Endothelial cell of umbilical vein (primary cell): ENCODE measurements at regions not wholly inside any gene's neighbourhood (a gene's known extent, or its start where the extent isn't known, plus 50 kb on each side); places are given as distances from the start of the nearest gene placed in this dataset.

Source experiments
- BruUV-seq: library from RNA; stranded (reverse); fragments of 400-500 nt; replicated peaks from 2 replicates; lab custom pipeline; 2021; lab: Mats Ljungman, UMichigan
- CTCF ChIA-PET: fragments of 300-600, 350-600 bp; sonication (Branson Sonifier 250); formaldehyde crosslinking; loops from one replicate; lab custom pipeline; 2021; ENCODE audit warnings: antibody characterized with exemption, inconsistent platforms; lab: Charles Lee
- POLR2A ChIA-PET: fragments of 300-600, 350-600 bp; sonication (Branson Sonifier 250); formaldehyde crosslinking; loops from one replicate; lab custom pipeline; 2021; ENCODE audit warnings: antibody characterized with exemption, inconsistent platforms; lab: Charles Lee
- DNase-seq: peaks from one replicate; pipeline ENCODE4 v3.0.0-alpha.2; 2011; ENCODE audit warnings: low read depth, low spot score
- FAIRE-seq: peaks from 2 replicates; lab custom pipeline; 2011; peaks lifted over from hg19 to GRCh38; lab: Jason Lieb, UNC
- H2AFZ ChIP-seq: 2 replicates; pipeline ENCODE4 v1.6.0; 2012; ENCODE audit warnings: low read depth, low read length, control low read depth, inconsistent platforms
- H3K27ac ChIP-seq: 2 replicates; pipeline ENCODE4 v1.5.1; 2011; ENCODE audit warnings: low read depth, mild to moderate bottlenecking, control low read depth, low read length, moderate library complexity; ENCODE audit not compliant: insufficient read depth
- H3K27me3 ChIP-seq, 2 experiments: 2 replicates each; pipeline versions ENCODE4 v1.6.0 to v1.6.1; 2011; ENCODE audit warnings: low read length in 2 of 2, mixed read lengths in 1 of 2; ENCODE audit not compliant: control insufficient read depth in 2 of 2, insufficient read depth in 2 of 2
- H3K36me3 ChIP-seq, 2 experiments: 2 replicates in 1 of 2; 3 replicates in 1 of 2; pipeline ENCODE4 v1.5.1; 2011; ENCODE audit warnings: low read length in 2 of 2, mild to moderate bottlenecking in 1 of 2, moderate library complexity in 1 of 2; ENCODE audit not compliant: control insufficient read depth in 2 of 2, insufficient read depth in 2 of 2; ENCODE audit errors: extremely low read depth in 1 of 2
- H3K4me1 ChIP-seq: 3 replicates; pipeline ENCODE4 v1.5.1; 2011; ENCODE audit warnings: mild to moderate bottlenecking, low read length; ENCODE audit not compliant: control insufficient read depth, insufficient read depth; ENCODE audit errors: extremely low read depth
- H3K4me2 ChIP-seq: 2 replicates; pipeline ENCODE4 v1.6.1; 2011; ENCODE audit warnings: low read length, control low read depth, mixed read lengths; ENCODE audit not compliant: insufficient read depth
- H3K4me3 ChIP-seq, 3 experiments: fragments of 200-600 bp in 1 of 3; sonication (generic), shearing (Covaris generic) in 1 of 3; replicated peaks in 1 of 3; 2 replicates each; pipeline ENCODE4 v1.5.1; 2011 to 2016; ENCODE audit warnings: control low read depth in 3 of 3, low read length in 3 of 3, mild to moderate bottlenecking in 2 of 3, inconsistent platforms in 1 of 3, low read depth in 1 of 3, moderate library complexity in 1 of 3; ENCODE audit not compliant: insufficient read depth in 1 of 3
- H3K79me2 ChIP-seq: 2 replicates; pipeline ENCODE4 v1.6.0; 2012; ENCODE audit warnings: low read length, inconsistent platforms; ENCODE audit not compliant: control insufficient read depth, insufficient read depth
- H3K9ac ChIP-seq: replicated peaks from 2 replicates; pipeline ENCODE3; 2011; ENCODE audit warnings: low read length, control low read depth; ENCODE audit not compliant: insufficient read depth; ENCODE audit errors: extremely low read depth
- H3K9me1 ChIP-seq: replicated peaks from 3 replicates; pipeline ENCODE4 v1.6.0; 2011; ENCODE audit warnings: mild to moderate bottlenecking, low read length; ENCODE audit not compliant: control insufficient read depth, insufficient read depth; ENCODE audit errors: extremely low read depth
- H3K9me3 ChIP-seq: replicated peaks from 2 replicates; pipeline ENCODE4 v1.5.1; 2012; ENCODE audit warnings: low read length, inconsistent platforms; ENCODE audit not compliant: control insufficient read depth, insufficient read depth
- H4K20me1 ChIP-seq: replicated peaks from 2 replicates; pipeline ENCODE3; 2011; ENCODE audit warnings: mild to moderate bottlenecking, low read length; ENCODE audit not compliant: control insufficient read depth, insufficient read depth; ENCODE audit errors: extremely low read depth
- EZH2 ChIP-seq: IDR thresholded peaks from 2 replicates; pipeline ENCODE4 v1.6.1; 2012; ENCODE audit warnings: borderline replicate concordance, low read depth, mild to moderate bottlenecking, moderate library complexity, low read length, inconsistent platforms; ENCODE audit not compliant: severe bottlenecking
- FOS ChIP-seq: IDR thresholded peaks from 2 replicates; pipeline ENCODE4 v1.6.1; 2011; ENCODE audit warnings: mild to moderate bottlenecking, low read length, moderate library complexity, borderline replicate concordance; ENCODE audit not compliant: insufficient read depth
- GATA2 ChIP-seq: IDR thresholded peaks from 2 replicates; pipeline ENCODE4 v1.7.0; 2011; ENCODE audit warnings: low read depth, mild to moderate bottlenecking, moderate library complexity, mixed read lengths, low read length; ENCODE audit not compliant: insufficient read length, insufficient read depth
- JUN ChIP-seq: IDR thresholded peaks from 2 replicates; pipeline ENCODE4 v1.6.1; 2011; ENCODE audit warnings: borderline replicate concordance, low read depth; ENCODE audit not compliant: insufficient read length, insufficient read depth
- MYC ChIP-seq: IDR thresholded peaks from one replicate; pipeline ENCODE4 v1.6.1; 2011; ENCODE audit warnings: mild to moderate bottlenecking, low read depth, low read length
- POLR2A ChIP-seq: IDR thresholded peaks from 2 replicates; pipeline ENCODE4 v1.6.1; 2012; ENCODE audit warnings: low read depth, mild to moderate bottlenecking, control low read depth, low read length
- POLR2AphosphoS5 ChIP-seq: IDR thresholded peaks from 2 replicates; pipeline ENCODE4 v1.6.1; 2012; ENCODE audit warnings: low read depth, mild to moderate bottlenecking, control low read depth, low read length, moderate library complexity; ENCODE audit not compliant: insufficient read depth
- dilution Hi-C: fragments of 300-500 bp; cut with MboI; formaldehyde crosslinking; loops from one replicate; pipeline ENCODE4 v1.15.0; 2019; ENCODE audit warnings: low sequenced_read_pairs; ENCODE audit not compliant: extremely low pct_ligation_motif_present
- intact Hi-C: fragments of 100-400 bp; cut with micrococcal nuclease; formaldehyde crosslinking; loops from one replicate; pipeline ENCODE4 v1.10.0; 2022
- TF ChIP-seq, protein P1 (sequence below), 2 donors: IDR thresholded peaks; 1 replicate in 1 of 2; 2 replicates in 1 of 2; pipeline ENCODE4 v1.5.1; 2011; ENCODE audit warnings: low read length in 2 of 2, mild to moderate bottlenecking in 2 of 2, moderate library complexity in 2 of 2, control low read depth in 1 of 2, inconsistent platforms in 1 of 2, low read depth in 1 of 2; ENCODE audit not compliant: insufficient read depth in 1 of 2; ENCODE audit errors: extremely low read depth in 1 of 2
- TF ChIP-seq, protein P2 (sequence below): IDR thresholded peaks from 2 replicates; pipeline ENCODE4 v1.6.1; 2011; ENCODE audit not compliant: insufficient read depth, insufficient read length

DNA sequence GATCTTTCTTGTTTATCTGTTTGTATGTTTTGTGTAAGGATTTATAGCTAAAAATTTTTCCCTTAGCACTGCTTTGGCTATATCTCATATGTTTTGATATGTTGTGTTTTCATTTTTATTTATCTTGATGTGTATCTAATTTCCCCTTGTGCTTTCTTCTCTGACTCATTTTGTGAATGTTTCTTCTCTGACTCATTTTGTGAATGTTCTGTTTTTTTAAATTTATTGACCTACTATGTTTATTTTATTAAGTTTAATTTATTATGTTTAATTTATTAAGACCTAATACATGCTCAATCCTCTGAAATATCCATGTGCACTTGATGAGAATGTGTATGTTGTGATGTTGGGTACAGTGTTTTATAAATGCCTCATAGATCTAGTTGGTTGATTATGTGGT lies 793.5 kb upstream of the CADM2 start:
- POLR2A ChIA-PET: no interaction called here

More for the DNA sequence above, 793.5 kb upstream of the CADM2 start:
- Histone ChIP-seq H3K9ac (no peak overlapping the region), H3K9me1 (no peaks in the 10 kb centered on the region), H3K36me3 (no peaks in the 10 kb centered on the region), H3K79me2 (no peaks in the 10 kb centered on the region), H3K4me3 (no peak overlapping the region), H3K27ac (no peak overlapping the region), H2AFZ (no peak overlapping the region), H3K9me3 (peaks cover 5% of the 10 kb centered on the region), H4K20me1 (no peaks in the 10 kb centered on the region), H3K27me3 (no peaks in the 10 kb centered on the region), H3K4me2 (no peak overlapping the region), H3K4me1 (no peaks in the 10 kb centered on the region)
- TF ChIP-seq GATA2: no peak
- TF ChIP-seq POLR2A: no peak
- TF ChIP-seq POLR2AphosphoS5: no peak
- TF ChIP-seq JUN: no peak
- TF ChIP-seq MYC: no peak
- TF ChIP-seq, protein P1, sequence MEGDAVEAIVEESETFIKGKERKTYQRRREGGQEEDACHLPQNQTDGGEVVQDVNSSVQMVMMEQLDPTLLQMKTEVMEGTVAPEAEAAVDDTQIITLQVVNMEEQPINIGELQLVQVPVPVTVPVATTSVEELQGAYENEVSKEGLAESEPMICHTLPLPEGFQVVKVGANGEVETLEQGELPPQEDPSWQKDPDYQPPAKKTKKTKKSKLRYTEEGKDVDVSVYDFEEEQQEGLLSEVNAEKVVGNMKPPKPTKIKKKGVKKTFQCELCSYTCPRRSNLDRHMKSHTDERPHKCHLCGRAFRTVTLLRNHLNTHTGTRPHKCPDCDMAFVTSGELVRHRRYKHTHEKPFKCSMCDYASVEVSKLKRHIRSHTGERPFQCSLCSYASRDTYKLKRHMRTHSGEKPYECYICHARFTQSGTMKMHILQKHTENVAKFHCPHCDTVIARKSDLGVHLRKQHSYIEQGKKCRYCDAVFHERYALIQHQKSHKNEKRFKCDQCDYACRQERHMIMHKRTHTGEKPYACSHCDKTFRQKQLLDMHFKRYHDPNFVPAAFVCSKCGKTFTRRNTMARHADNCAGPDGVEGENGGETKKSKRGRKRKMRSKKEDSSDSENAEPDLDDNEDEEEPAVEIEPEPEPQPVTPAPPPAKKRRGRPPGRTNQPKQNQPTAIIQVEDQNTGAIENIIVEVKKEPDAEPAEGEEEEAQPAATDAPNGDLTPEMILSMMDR (IDR thresholded peaks at IDR 0.05; ENCODE audit: extremely low read depth in 1 of 2, insufficient read depth in 1 of 2, low read depth in 1 of 2, low read length in 2 of 2): no peak
- TF ChIP-seq FOS: no peak
- TF ChIP-seq, protein P2, sequence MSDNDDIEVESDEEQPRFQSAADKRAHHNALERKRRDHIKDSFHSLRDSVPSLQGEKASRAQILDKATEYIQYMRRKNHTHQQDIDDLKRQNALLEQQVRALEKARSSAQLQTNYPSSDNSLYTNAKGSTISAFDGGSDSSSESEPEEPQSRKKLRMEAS: no peak
- no peak for TF ChIP-seq EZH2
- intact Hi-C loops: no loop called here
- CTCF ChIA-PET: no interaction called here
- FAIRE-seq (no peak), DNase-seq (no peak)
- BruUV-seq: no TSS peak
- dilution Hi-C loops: no loop called here
